HFF-Myc (cell line): ENCODE measurements at regions not wholly inside any gene's neighbourhood (a gene's known extent, or its start where the extent isn't known, plus 50 kb on each side); places are given as distances from the start of the nearest gene placed in this dataset.
"Not testable (repeated sequence)": the region's sequence is repeated elsewhere in the genome, so short reads cannot be mapped to it uniquely, and the experiment has no call there.

ENCODE experiments used
- DNase-seq: peaks from one replicate; pipeline ENCODE4 v3.0.0-alpha.2; 2011; ENCODE audit warnings: low read depth; ENCODE audit errors: extremely low read depth
- H3K4me3 ChIP-seq: replicated peaks from 2 replicates; pipeline ENCODE4 v1.5.1; 2011; ENCODE audit warnings: low read depth, mild to moderate bottlenecking, control low read depth, low read length
- CTCF ChIP-seq: IDR thresholded peaks from 2 replicates; pipeline ENCODE4 v1.5.1; 2012; ENCODE audit warnings: mild to moderate bottlenecking, low read depth, low read length, control low read depth; ENCODE audit errors: missing control alignments

- TF ChIP-seq CTCF: no peak
- no peak overlapping the region for H3K4me3 ChIP-seq
- DNase-seq: no peak
Observed at GRCh38 chr3:70702132-70702531, 389.7 kb upstream of the MDFIC2 start.

GRCh38 chr3:70684701-70685100, 372.3 kb upstream of the MDFIC2 start:
- no peak for DNase-seq
- TF ChIP-seq CTCF: no peak

GRCh38 chr3:70675810-70676209, 363.4 kb upstream of the MDFIC2 start:
- not testable (repeated sequence) for H3K4me3 ChIP-seq, DNase-seq

More at GRCh38 chr3:70684701-70685100, 372.3 kb upstream of the MDFIC2 start:
- H3K4me3 ChIP-seq: no peak overlapping the region

GRCh38 chr3:70658513-70659310, 346.3 kb upstream of the MDFIC2 start:
- DNase-seq: no peak
- no peak overlapping the region for H3K4me3 ChIP-seq
- no peak for TF ChIP-seq CTCF

- no peak for TF ChIP-seq CTCF
- no peak overlapping the region for H3K4me3 ChIP-seq
Observed at GRCh38 chr3:70657454-70657853, 345.0 kb upstream of the MDFIC2 start.

GRCh38 chr3:70647823-70648222, 335.4 kb upstream of the MDFIC2 start:
- no peak for DNase-seq
- no peak for TF ChIP-seq CTCF
- H3K4me3 ChIP-seq: no peak overlapping the region

More at GRCh38 chr3:70657454-70657853, 345.0 kb upstream of the MDFIC2 start:
- DNase-seq: no peak

GRCh38 chr3:70647094-70647493, 334.7 kb upstream of the MDFIC2 start:
- no peak for TF ChIP-seq CTCF
- no peak for DNase-seq

More at GRCh38 chr3:70647094-70647493, 334.7 kb upstream of the MDFIC2 start:
- H3K4me3 ChIP-seq: no peak overlapping the region
